Vagina (tissue), 2 donors: ENCODE measurements at regions not wholly inside any gene's neighbourhood (a gene's known extent, or its start where the extent isn't known, plus 50 kb on each side); places are given as distances from the start of the nearest gene placed in this dataset.

Source experiments
- DNase-seq, 2 donors: peaks; one replicate each; pipeline ENCODE4 v3.0.0-alpha.2; 2017; ENCODE audit errors: extremely low spot score in 2 of 2
- H3K27ac ChIP-seq: fragments of 200-600 bp; sonication (generic); one replicate; pipeline ENCODE4 v1.5.1; 2019
- H3K27me3 ChIP-seq: fragments of 200-600 bp; sonication (generic); one replicate; pipeline ENCODE4 v1.5.1; 2019
- H3K36me3 ChIP-seq, 2 donors: fragments of 200-600 bp; sonication (generic); one replicate each; pipeline ENCODE4 v1.5.1; 2017 to 2019
- H3K4me1 ChIP-seq: fragments of 200-600 bp; sonication (generic); one replicate; pipeline ENCODE4 v1.5.1; 2019
- H3K4me3 ChIP-seq, 2 donors: fragments of 200-600 bp; sonication (generic); 1 replicate in 1 of 2; 2 replicates in 1 of 2; pipeline ENCODE4 v1.5.1; 2016 to 2019
- H3K9me3 ChIP-seq: fragments of 200-600 bp; sonication (generic); one replicate; pipeline ENCODE4 v1.5.1; 2019
- POLR2A ChIP-seq, 2 donors: fragments of 450-650 bp; IDR thresholded peaks; one replicate each; pipeline ENCODE4 v1.6.1; 2017; ENCODE audit warnings: antibody characterized with exemption in 2 of 2, mild to moderate bottlenecking in 2 of 2, moderate library complexity in 2 of 2
- POLR2AphosphoS5 ChIP-seq, 2 donors: sonication (generic); formaldehyde crosslinking; IDR thresholded peaks; one replicate each; pipeline ENCODE4 v1.9.0; 2017; ENCODE audit warnings: antibody characterized with exemption in 2 of 2, mild to moderate bottlenecking in 2 of 2, low read depth in 1 of 2; ENCODE audit not compliant: insufficient read depth in 1 of 2
- intact Hi-C: fragments of 100-400 bp; cut with DNase I; formaldehyde crosslinking; loops from one replicate; pipeline ENCODE4 v1.15.1; 2023
- TF ChIP-seq, protein P1 (sequence below), 3 experiments: fragments of 450-650 bp in 2 of 3; fragments of 200-600 bp in 1 of 3; sonication (generic) in 1 of 3; IDR thresholded peaks; one replicate each; pipeline ENCODE4 v1.5.1; 2017 to 2019; ENCODE audit warnings: antibody characterized with exemption in 3 of 3, mild to moderate bottlenecking in 2 of 3, moderate library complexity in 2 of 3

GRCh38 chr6:4351520-4352321, 216.3 kb upstream of the ECI2 start:
- TF ChIP-seq, protein P1, sequence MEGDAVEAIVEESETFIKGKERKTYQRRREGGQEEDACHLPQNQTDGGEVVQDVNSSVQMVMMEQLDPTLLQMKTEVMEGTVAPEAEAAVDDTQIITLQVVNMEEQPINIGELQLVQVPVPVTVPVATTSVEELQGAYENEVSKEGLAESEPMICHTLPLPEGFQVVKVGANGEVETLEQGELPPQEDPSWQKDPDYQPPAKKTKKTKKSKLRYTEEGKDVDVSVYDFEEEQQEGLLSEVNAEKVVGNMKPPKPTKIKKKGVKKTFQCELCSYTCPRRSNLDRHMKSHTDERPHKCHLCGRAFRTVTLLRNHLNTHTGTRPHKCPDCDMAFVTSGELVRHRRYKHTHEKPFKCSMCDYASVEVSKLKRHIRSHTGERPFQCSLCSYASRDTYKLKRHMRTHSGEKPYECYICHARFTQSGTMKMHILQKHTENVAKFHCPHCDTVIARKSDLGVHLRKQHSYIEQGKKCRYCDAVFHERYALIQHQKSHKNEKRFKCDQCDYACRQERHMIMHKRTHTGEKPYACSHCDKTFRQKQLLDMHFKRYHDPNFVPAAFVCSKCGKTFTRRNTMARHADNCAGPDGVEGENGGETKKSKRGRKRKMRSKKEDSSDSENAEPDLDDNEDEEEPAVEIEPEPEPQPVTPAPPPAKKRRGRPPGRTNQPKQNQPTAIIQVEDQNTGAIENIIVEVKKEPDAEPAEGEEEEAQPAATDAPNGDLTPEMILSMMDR (IDR thresholded peaks at IDR 0.05), result no peak
- TF ChIP-seq POLR2AphosphoS5 (IDR thresholded peaks at IDR 0.05; ENCODE audit: insufficient read depth in 1 of 2, low read depth in 1 of 2) (peak; percentile 69 to 84), POLR2A (IDR thresholded peaks at IDR 0.05) (no peak)
- intact Hi-C loops, result loop anchor here (10.0 kb wide), 1 partner anchor 263 kb away; no protein-coding TSS in a partner anchor
- H3K36me3 ChIP-seq, result no peaks in the 10 kb centered on the region
- DNase-seq, result peak in 1 of 2 donors; percentile 91
- peaks cover 18% of the 10 kb centered on the region for H3K4me1 ChIP-seq
- H3K27ac ChIP-seq, result peak overlapping the region; percentile 74
- H3K4me3 ChIP-seq, result peak overlapping the region; percentile 26 to 31
- H3K27me3 ChIP-seq, result no peaks in the 10 kb centered on the region
- no peaks in the 10 kb centered on the region for H3K9me3 ChIP-seq

DNA sequence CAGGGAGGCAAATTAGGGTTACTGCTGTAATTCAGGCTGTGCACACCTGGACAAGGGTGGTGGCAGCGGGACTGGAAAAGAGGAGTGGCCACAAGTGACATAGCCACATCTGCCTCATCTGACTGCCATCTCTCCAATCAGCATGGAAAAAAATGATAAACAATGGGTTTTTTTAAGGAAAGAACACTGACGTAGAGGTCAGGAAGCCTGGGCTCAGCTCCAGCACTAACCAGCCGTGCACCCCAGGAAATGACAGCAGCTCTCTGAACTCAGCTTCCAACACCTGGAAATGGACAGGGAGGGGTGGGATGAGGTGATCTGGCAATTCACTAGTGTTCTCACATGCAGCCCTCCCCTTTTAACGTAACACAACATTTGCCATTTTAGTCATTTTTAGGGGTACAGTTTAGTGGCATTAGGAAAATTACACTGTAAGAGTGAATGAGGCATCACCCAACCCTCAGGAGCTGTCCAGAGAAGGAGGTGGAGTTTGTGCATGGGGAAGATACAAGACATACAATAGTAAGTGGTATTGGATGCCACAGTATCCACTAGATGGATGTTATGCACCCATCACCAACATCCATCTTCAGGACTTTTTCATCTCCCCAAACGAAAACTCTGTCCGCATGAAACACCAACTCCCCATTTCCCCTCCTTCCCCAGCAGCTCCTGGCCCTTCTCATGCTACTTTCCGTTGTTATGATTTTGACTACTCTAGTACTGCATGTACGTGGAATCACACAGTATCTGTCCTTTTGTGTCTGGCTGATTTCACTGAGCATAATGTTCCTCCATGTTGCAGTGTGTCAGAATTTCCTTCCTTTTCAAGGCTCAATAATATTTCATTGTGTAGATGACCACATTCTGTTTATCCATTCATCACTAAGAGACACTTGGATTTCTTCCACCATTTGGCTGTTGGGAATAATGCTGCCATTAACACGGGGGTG, 215.5 kb upstream of the ECI2 start:
- H3K4me3 ChIP-seq, result no peak overlapping the region
- H3K27me3 ChIP-seq, result no peaks in the 10 kb centered on the region
- H3K4me1 ChIP-seq, result peaks cover 16% of the 10 kb centered on the region
- DNase-seq, result peak in 1 of 2 donors; percentile 86
- peak overlapping the region; percentile 74 for H3K27ac ChIP-seq
- TF ChIP-seq, protein P1 (IDR thresholded peaks at IDR 0.05), result no peak
- TF ChIP-seq POLR2AphosphoS5 (IDR thresholded peaks at IDR 0.05; ENCODE audit: insufficient read depth in 1 of 2, low read depth in 1 of 2) (peak in 1 of 2 donors; percentile 47), POLR2A (IDR thresholded peaks at IDR 0.05) (no peak)
- H3K36me3 ChIP-seq, result no peaks in the 10 kb centered on the region
- H3K9me3 ChIP-seq, result no peaks in the 10 kb centered on the region
- intact Hi-C loops, result loop anchor here (10.0 kb wide), 1 partner anchor 264 kb away; no protein-coding TSS in a partner anchor

GRCh38 chr6:4349931-4350330, 214.6 kb upstream of the ECI2 start:
- Histone ChIP-seq H3K4me3 (no peak overlapping the region), H3K4me1 (peaks cover 16% of the 10 kb centered on the region), H3K27ac (no peak overlapping the region), H3K36me3 (no peaks in the 10 kb centered on the region), H3K27me3 (no peaks in the 10 kb centered on the region), H3K9me3 (no peaks in the 10 kb centered on the region)
- intact Hi-C loops, result loop anchor here (10.0 kb wide), 1 partner anchor 265 kb away; no protein-coding TSS in a partner anchor
- peak; percentile 70 to 81 for DNase-seq
- TF ChIP-seq, protein P1 (IDR thresholded peaks at IDR 0.05), result no peak
- TF ChIP-seq POLR2AphosphoS5 (IDR thresholded peaks at IDR 0.05; ENCODE audit: insufficient read depth in 1 of 2, low read depth in 1 of 2), result no peak
- no peak for TF ChIP-seq POLR2A (IDR thresholded peaks at IDR 0.05)

DNA sequence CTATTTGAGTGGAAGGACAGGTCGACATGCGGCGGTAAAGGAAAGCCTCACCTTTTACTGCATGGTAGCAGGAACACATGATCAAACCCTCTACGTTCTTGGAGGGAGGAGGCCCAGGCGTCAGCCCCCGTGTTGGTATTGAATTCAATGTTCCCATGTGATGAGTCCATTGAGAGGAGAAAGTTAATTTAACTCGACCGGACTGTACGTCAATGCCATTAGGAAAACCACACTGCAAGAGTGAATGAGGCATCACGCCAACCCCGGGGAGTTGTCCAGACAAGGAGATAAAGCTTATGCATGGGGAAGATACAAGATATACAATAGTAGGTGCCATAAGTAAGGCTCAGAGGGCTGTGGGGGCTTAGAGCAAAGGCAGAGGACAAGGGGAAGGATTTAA, 213.9 kb upstream of the ECI2 start:
- intact Hi-C loops, result no loop called here
- Histone ChIP-seq H3K27ac (no peak overlapping the region), H3K4me1 (peaks cover 16% of the 10 kb centered on the region), H3K4me3 (no peak overlapping the region), H3K9me3 (no peaks in the 10 kb centered on the region), H3K27me3 (no peaks in the 10 kb centered on the region), H3K36me3 (no peaks in the 10 kb centered on the region)
- TF ChIP-seq POLR2AphosphoS5 (IDR thresholded peaks at IDR 0.05; ENCODE audit: insufficient read depth in 1 of 2, low read depth in 1 of 2) (no peak), POLR2A (IDR thresholded peaks at IDR 0.05) (no peak)
- TF ChIP-seq, protein P1 (IDR thresholded peaks at IDR 0.05), result no peak
- DNase-seq, result peak in 1 of 2 donors; percentile 56
